Effector memory CD8-positive, alpha-beta T cell (primary cell): ENCODE measurements at regions not wholly inside any gene's neighbourhood (a gene's known extent, or its start where the extent isn't known, plus 50 kb on each side); places are given as distances from the start of the nearest gene placed in this dataset.

Experiments
- ATAC-seq: fragments of 150-1000 bp; cut with Tn5 transposase; replicated peaks from 2 replicates; pipeline ENCODE4 v1.10.0; 2021; ENCODE audit warnings: mild to moderate bottlenecking, moderate library complexity
- DNase-seq, 3 experiments: peaks; one replicate each; pipeline ENCODE4 v3.0.0; 2021
- H3K27ac Mint-ChIP-seq, 2 donors: one replicate each; pipeline ENCODE4 v1.8.0; 2022; ENCODE audit warnings: mild to moderate bottlenecking in 2 of 2, mixed read lengths in 2 of 2, moderate library complexity in 2 of 2
- H3K27me3 Mint-ChIP-seq, 2 donors: one replicate each; pipeline ENCODE4 v1.8.0; 2022; ENCODE audit warnings: mixed read lengths in 2 of 2
- H3K36me3 Mint-ChIP-seq: one replicate; pipeline ENCODE4 v1.8.0; 2022; ENCODE audit warnings: mild to moderate bottlenecking, moderate library complexity, mixed read lengths; ENCODE audit not compliant: insufficient read depth
- H3K4me1 Mint-ChIP-seq, 2 donors: one replicate each; pipeline ENCODE4 v1.8.0; 2022; ENCODE audit warnings: low read depth in 2 of 2, mixed read lengths in 2 of 2
- H3K4me3 Mint-ChIP-seq, 2 donors: one replicate each; pipeline ENCODE4 v1.8.0; 2022; ENCODE audit warnings: mild to moderate bottlenecking in 2 of 2, mixed read lengths in 2 of 2, moderate library complexity in 2 of 2
- H3K9me3 Mint-ChIP-seq, 2 donors: one replicate each; pipeline ENCODE4 v1.8.0; 2022; ENCODE audit warnings: mixed read lengths in 2 of 2

DNA sequence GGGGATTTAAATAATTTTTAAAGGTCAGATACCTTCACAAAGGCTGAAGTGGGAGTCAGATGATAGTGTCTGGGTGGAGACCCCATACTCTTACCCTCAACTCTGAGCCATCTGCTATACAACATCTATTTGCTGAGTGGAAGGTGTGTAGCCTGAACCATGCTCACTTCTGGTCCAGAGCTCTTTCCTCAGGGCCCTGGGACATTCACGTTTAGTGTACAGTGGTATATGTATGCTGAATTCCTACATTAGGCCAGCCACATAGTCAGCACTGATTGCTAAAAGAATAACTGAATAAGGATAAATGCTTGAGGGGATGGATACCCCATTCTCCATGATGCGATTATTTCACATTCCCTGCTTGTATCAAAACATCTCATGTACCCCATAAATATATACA is 107.3 kb downstream of the KIF26A start:
- Mint-ChIP-seq H3K27me3 (peaks cover under 1 to 14% of the 10 kb centered on the region in 2 donors), H3K4me1 (no peaks in the 10 kb centered on the region), H3K27ac (no peak overlapping the region), H3K36me3 (no peaks in the 10 kb centered on the region), H3K4me3 (no peak overlapping the region), H3K9me3 (no peaks in the 10 kb centered on the region)
- DNase-seq = no peak
- no peak for ATAC-seq

- H3K4me3 Mint-ChIP-seq = no peak overlapping the region
- no peaks in the 10 kb centered on the region for H3K4me1 Mint-ChIP-seq
- no peak overlapping the region for H3K27ac Mint-ChIP-seq
- no peaks in the 10 kb centered on the region for H3K36me3 Mint-ChIP-seq
- ATAC-seq = no peak
- no peaks in the 10 kb centered on the region for H3K9me3 Mint-ChIP-seq
- H3K27me3 Mint-ChIP-seq = peaks cover 0 to 12% of the 10 kb centered on the region in 2 donors
- no peak for DNase-seq
Measured at GRCh38 chr14:104246401-104247335, 108.3 kb downstream of the KIF26A start.

GRCh38 chr14:104247336-104248202 is 109.2 kb downstream of the KIF26A start:
- no peak for DNase-seq
- Mint-ChIP-seq H3K9me3 (no peaks in the 10 kb centered on the region), H3K27ac (no peak overlapping the region), H3K27me3 (peaks cover 0 to 12% of the 10 kb centered on the region in 2 donors), H3K4me3 (no peak overlapping the region), H3K4me1 (no peaks in the 10 kb centered on the region), H3K36me3 (no peaks in the 10 kb centered on the region)
- ATAC-seq = no peak

GRCh38 chr14:104248203-104249055 is 110.0 kb downstream of the KIF26A start:
- DNase-seq (no peak), ATAC-seq (no peak)
- Mint-ChIP-seq H3K9me3 (no peaks in the 10 kb centered on the region), H3K4me3 (no peak overlapping the region), H3K27ac (no peak overlapping the region), H3K27me3 (peaks cover 0 to 12% of the 10 kb centered on the region in 2 donors), H3K36me3 (no peaks in the 10 kb centered on the region), H3K4me1 (no peaks in the 10 kb centered on the region)

DNA sequence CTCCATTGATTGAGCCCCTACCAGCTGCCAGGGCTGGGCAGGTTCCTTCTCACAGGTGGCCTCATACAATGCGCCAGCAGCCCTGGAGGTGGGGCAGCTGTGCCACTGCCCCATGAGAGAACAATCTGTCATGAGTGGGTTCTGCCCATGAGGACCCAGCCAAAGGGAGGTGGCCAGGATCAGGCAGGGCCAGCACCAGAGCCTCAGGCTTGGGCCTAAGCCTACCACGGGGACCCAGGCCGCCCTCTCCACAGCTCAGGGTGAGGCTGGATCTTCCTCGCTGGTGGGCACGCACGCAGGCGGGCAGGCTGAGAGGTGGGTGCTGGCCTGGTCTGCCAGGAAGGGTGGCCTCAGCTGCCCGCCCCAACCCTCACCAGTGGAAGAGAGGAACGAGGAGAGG is 110.7 kb downstream of the KIF26A start:
- Mint-ChIP-seq H3K27ac (no peak overlapping the region), H3K9me3 (no peaks in the 10 kb centered on the region), H3K4me1 (no peaks in the 10 kb centered on the region), H3K4me3 (no peak overlapping the region), H3K27me3 (peaks cover 0 to 14% of the 10 kb centered on the region in 2 donors), H3K36me3 (no peaks in the 10 kb centered on the region)
- DNase-seq (no peak), ATAC-seq (no peak)

GRCh38 chr14:104249706-104250105 is 111.3 kb downstream of the KIF26A start:
- Mint-ChIP-seq H3K4me1 (no peaks in the 10 kb centered on the region), H3K4me3 (no peak overlapping the region), H3K27ac (no peak overlapping the region), H3K36me3 (no peaks in the 10 kb centered on the region), H3K27me3 (peaks cover 0 to 20% of the 10 kb centered on the region in 2 donors), H3K9me3 (no peaks in the 10 kb centered on the region)
- ATAC-seq (no peak), DNase-seq (no peak)

DNA sequence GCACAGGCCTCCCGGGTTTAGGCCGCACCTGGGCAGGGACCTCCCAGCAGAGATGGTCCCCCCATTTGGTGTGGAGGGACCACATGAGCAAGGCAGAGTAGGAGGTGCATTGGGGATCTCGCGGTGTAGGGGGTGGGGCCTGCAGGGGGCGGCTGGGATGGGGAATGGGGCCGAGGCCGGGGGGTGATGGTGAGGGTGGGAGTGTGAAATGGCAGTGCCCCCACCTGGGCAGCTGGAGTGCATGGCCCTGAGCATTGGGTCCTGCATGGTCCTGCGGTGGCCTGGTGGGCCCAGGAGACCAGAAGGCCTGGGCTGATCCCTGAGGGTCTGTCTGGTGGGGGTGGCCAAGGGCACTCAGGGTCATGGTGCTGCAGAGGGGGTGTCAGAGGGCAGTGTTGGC is 111.8 kb downstream of the KIF26A start:
- Mint-ChIP-seq H3K27me3 (peaks cover 0 to 21% of the 10 kb centered on the region in 2 donors), H3K36me3 (no peaks in the 10 kb centered on the region), H3K4me1 (no peaks in the 10 kb centered on the region), H3K4me3 (no peak overlapping the region), H3K9me3 (no peaks in the 10 kb centered on the region), H3K27ac (no peak overlapping the region)
- DNase-seq (no peak), ATAC-seq (no peak)

DNA sequence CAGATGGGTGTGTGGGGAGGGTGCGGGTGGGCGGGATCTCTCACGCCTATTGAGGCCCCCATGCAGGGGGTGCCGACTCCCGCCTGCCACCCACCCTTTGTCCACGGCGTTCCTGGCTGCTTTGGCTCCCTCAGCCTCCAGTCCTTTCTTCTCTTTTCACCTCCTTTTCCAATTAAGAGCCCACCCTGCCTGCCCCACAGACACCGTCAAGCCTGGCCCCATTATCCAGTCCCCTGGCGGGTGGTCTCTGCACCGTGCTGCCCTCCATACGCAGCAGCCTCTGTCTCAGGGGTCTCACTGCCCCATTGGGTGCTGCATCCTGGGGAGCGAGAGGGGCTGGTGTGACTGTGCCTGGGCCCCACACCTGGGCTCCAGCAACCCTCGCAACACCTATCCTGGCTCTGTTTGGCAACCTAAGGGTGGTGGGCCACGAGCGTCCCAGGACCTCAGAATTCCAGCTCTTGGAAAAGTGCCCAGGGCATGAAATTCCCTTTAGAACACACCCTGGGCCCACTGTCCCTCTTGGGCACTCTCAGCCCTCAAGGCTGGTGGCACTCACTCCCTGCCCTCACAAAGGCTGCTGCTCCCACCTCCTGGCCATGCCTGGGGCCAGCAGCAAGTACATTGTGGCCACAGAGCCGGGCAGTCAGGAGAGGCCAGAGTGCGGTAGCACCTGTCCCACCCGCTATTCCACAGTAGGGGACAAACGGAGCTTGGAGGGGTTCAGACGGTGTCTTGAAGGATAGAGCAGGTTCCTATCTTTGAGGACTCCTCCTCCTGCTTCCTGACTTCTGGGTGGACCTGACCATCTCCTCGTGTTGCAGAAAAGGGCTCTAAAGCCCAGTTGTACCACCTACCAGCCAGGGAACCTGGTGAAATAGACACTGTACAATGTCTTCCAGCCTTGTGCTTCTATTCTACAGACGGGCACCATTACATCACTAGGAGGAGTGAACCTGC is 114.1 kb downstream of the KIF26A start:
- Mint-ChIP-seq H3K4me3 (no peak overlapping the region), H3K9me3 (no peaks in the 10 kb centered on the region), H3K27ac (no peak overlapping the region), H3K36me3 (no peaks in the 10 kb centered on the region), H3K4me1 (no peaks in the 10 kb centered on the region), H3K27me3 (peaks cover 21 to 26% of the 10 kb centered on the region in 2 donors)
- ATAC-seq (no peak), DNase-seq (no peak)

GRCh38 chr14:104253223-104253822 is 114.9 kb downstream of the KIF26A start:
- no peaks in the 10 kb centered on the region for H3K36me3 Mint-ChIP-seq
- ATAC-seq = no peak
- H3K9me3 Mint-ChIP-seq = no peaks in the 10 kb centered on the region
- H3K27ac Mint-ChIP-seq = no peak overlapping the region
- no peaks in the 10 kb centered on the region for H3K4me1 Mint-ChIP-seq
- H3K4me3 Mint-ChIP-seq = no peak overlapping the region
- DNase-seq = no peak
- H3K27me3 Mint-ChIP-seq = peaks cover 29 to 32% of the 10 kb centered on the region in 2 donors

DNA sequence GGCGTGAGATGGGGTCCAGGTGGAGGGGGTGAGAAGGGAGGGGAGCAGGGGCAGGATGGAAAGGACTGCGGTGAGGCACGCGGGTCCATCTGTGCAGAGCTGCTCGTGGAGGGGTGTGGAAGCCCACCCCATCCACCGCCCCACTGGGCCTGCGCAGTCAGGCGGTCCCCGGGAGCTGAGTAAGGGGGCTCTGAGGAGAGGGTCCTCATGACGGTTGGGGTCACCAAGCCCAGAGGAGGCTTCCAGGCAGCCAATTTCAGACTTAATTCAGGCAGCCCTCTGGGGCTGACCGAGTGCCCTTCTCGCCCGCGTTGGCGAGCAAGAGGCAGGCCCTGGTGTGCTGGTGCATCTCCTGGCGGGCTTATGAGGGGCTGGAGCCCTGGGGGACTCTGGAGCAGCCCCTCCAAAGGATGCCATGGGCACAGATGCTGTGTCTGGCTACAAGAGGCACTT is 115.5 kb downstream of the KIF26A start:
- Mint-ChIP-seq H3K4me1 (no peaks in the 10 kb centered on the region), H3K9me3 (no peaks in the 10 kb centered on the region), H3K27ac (no peak overlapping the region), H3K36me3 (no peaks in the 10 kb centered on the region), H3K4me3 (no peak overlapping the region), H3K27me3 (peaks cover 31 to 32% of the 10 kb centered on the region in 2 donors)
- DNase-seq (no peak), ATAC-seq (no peak)

DNA sequence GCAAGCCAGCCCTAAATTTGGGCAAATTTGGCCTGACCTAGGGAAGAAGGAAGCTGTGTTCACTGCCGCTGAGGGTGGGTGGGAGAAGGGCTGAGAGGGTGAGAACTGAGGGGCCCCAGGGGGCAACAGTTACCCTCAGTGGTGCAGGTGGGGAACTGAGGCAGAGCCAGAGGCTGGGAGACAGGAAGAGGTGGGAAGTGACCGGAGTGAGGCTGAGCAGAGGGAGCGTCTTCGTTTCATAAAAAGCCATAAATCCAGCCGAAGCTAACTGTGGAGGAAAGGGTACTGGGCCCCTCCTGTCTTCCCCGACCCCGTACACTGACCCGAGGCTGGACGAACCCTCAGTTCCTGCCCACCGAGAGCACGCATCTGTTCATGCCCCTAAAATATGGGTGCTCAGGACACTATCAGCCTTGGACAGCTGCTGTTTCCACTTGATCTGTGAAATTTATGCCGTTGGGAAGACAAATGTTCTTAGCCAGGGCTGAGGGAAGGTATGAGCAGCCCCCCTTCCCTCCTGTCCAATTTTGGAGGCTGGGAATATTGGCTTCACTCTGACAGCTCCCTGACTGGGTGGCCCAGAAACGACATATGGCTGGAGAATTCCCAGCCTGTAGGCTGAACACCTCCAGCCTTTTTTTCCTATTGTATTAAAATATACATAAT is 116.5 kb downstream of the KIF26A start:
- Mint-ChIP-seq H3K27ac (no peak overlapping the region), H3K9me3 (no peaks in the 10 kb centered on the region), H3K4me1 (no peaks in the 10 kb centered on the region), H3K36me3 (no peaks in the 10 kb centered on the region), H3K27me3 (peaks cover 32 to 37% of the 10 kb centered on the region in 2 donors), H3K4me3 (no peak overlapping the region)
- DNase-seq = no peak
- no peak for ATAC-seq
